ENCODE measurements at regions not wholly inside any gene's neighbourhood (a gene's known extent, or its start where the extent isn't known, plus 50 kb on each side); places are given as distances from the start of the nearest gene placed in this dataset.

DNA sequence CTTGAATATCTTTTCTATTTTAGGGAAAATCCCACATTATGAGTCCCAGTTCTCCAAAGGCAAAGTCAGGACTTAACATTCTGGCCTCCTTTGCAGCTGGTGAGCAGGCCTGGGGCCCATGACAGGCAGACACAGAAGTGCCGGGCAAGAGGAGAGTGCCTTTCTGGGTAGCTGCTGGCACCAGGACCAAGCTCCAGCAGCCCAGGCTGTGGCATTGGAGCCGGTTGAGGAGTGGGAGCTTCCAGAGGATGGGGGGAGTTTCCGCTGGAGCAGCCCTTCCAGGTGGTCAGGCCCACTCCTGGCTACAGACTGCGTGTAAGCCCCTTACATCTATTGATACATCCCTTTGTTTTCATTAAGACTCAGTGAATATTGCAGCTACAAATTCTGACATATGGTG lies 123.9 kb downstream of the URB2 start (continued):
- no peak for TF ChIP-seq ZNF274 (IDR thresholded peaks at IDR 0.05; ENCODE audit: borderline replicate concordance, extremely low read depth, low read length)

DNA sequence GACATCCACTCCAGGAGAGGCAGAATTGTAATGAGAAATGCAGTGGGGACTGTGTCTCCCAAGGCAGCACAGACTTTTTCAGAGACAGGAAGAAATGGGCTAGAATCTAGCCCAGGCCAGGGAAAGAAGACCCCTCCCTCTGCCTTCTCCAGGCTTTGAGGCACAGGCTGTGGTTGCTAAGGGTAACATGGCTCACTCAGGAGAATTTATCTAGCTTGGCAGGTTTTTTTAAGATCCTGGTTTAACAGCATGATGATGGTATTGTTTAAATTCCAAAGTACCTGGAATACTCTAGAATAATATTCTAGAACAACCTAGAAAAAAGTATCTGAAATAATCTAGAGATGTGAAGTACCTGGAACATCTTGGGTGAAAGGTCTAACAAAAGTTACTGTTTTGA lies 125.6 kb downstream of the URB2 start:
- ChIA-PET POLR2A (ENCODE audit: partially characterized antibody) (interaction anchor here (1.3 kb wide), 1 partner anchor 56 kb away, joined by 4 read pairs; no protein-coding TSS in a partner anchor), CTCF (ENCODE audit: partially characterized antibody) (interaction anchor here (1.1 to 1.2 kb wide), 2 partner anchors 25 to 46 kb away, joined by 3 read pairs; no protein-coding TSS in a partner anchor)
- no peak overlapping the region for H4K5ac ChIP-seq (ENCODE audit: insufficient read length, low read depth, low read length)
- no peaks in the 10 kb centered on the region for H3K79me2 ChIP-seq (ENCODE audit: control insufficient read depth in 1 of 2, insufficient read depth in 2 of 2, low read length in 2 of 2)
- DNase-seq (ENCODE audit: low read depth in 1 of 2, low spot score in 2 of 2) (no peak), FAIRE-seq (no peak)
- H2BK15ac ChIP-seq (ENCODE audit: low read length), result no peak overlapping the region
- H3K23ac ChIP-seq (ENCODE audit: insufficient read length), result no peak overlapping the region
- H3K79me1 ChIP-seq (ENCODE audit: low read depth, low read length), result no peaks in the 10 kb centered on the region
- H3K4ac ChIP-seq (replicated peaks; ENCODE audit: insufficient read length, low read depth, low read length), result no peak overlapping the region
- no peak overlapping the region for H3K4me2 ChIP-seq (ENCODE audit: insufficient read depth in 1 of 2, low read depth in 2 of 2, low read length in 2 of 2)
- H3K56ac ChIP-seq (replicated peaks; ENCODE audit: insufficient read length, low read depth, low read length), result no peak overlapping the region
- H3K14ac ChIP-seq (ENCODE audit: insufficient read length), result no peak overlapping the region
- no peak overlapping the region for H3K27ac ChIP-seq (ENCODE audit: low read depth, low read length)
- no peak overlapping the region for H3K4me3 ChIP-seq (ENCODE audit: extremely low read depth in 1 of 4, insufficient read depth in 2 of 4, low read depth in 3 of 4, low read length in 4 of 4)
- H3K36me3 ChIP-seq (ENCODE audit: control insufficient read depth in 2 of 4, insufficient read depth in 4 of 4, low read length in 3 of 4), result no peaks in the 10 kb centered on the region
- no peak overlapping the region for H3K9ac ChIP-seq (replicated peaks in 1 of 4; ENCODE audit: extremely low read depth in 1 of 4, low read depth in 3 of 4, low read length in 3 of 4)
- no peak overlapping the region for H2BK5ac ChIP-seq (ENCODE audit: low read depth, low read length)
- H2BK120ac ChIP-seq (replicated peaks; ENCODE audit: low read depth, low read length), result no peak overlapping the region
- no peaks in the 10 kb centered on the region for H3K23me2 ChIP-seq (ENCODE audit: low read depth, low read length)
- no peak overlapping the region for H3K18ac ChIP-seq (ENCODE audit: extremely low read depth, low read length)
- H3K9me3 ChIP-seq (ENCODE audit: insufficient read depth in 2 of 2, low read depth in 1 of 2, low read length in 1 of 2), result no peaks in the 10 kb centered on the region
- no peaks in the 10 kb centered on the region for H3K4me1 ChIP-seq (replicated peaks in 1 of 4; ENCODE audit: control insufficient read depth in 3 of 4, insufficient read depth in 4 of 4, low read length in 3 of 4)
- H2AFZ ChIP-seq (ENCODE audit: low read length), result no peak overlapping the region
- H2BK20ac ChIP-seq (ENCODE audit: low read length), result no peak overlapping the region
- TF ChIP-seq RFX5 (IDR thresholded peaks at IDR 0.05; ENCODE audit: borderline replicate concordance, low read depth, low read length) (no peak), ZNF274 (IDR thresholded peaks at IDR 0.05; ENCODE audit: borderline replicate concordance, extremely low read depth, low read length) (no peak), HDAC6 (IDR thresholded peaks at IDR 0.05; ENCODE audit: low read depth, low read length) (no peak), JUN (IDR thresholded peaks at IDR 0.05; ENCODE audit: low read depth, low read length) (no peak), BCL11A (IDR thresholded peaks at IDR 0.05; ENCODE audit: low read depth in 2 of 2, low read length in 2 of 2) (no peak), MAFK (IDR thresholded peaks at IDR 0.05; ENCODE audit: low read depth, low read length) (no peak), CHD1 (IDR thresholded peaks at IDR 0.05; ENCODE audit: low read depth, low read length) (no peak), RBBP5 (IDR thresholded peaks at IDR 0.05; ENCODE audit: borderline replicate concordance, low read depth, low read length) (no peak), SP4 (IDR thresholded peaks at IDR 0.05; ENCODE audit: low read length) (no peak), SRF (IDR thresholded peaks at IDR 0.05; ENCODE audit: low read depth, low read length) (no peak), CHD2 (IDR thresholded peaks at IDR 0.05; ENCODE audit: low read length) (no peak)
- no peak overlapping the region for H2AK5ac ChIP-seq (ENCODE audit: low read depth, low read length)
- H4K91ac ChIP-seq (replicated peaks; ENCODE audit: insufficient read length, low read length), result no peak overlapping the region
- 0 out of 2 replicates have a peak overlapping the region, but pooled peaks have one; percentile 45 for H4K8ac ChIP-seq (ENCODE audit: extremely low read depth, insufficient read depth, low read length)
- H2BK12ac ChIP-seq (ENCODE audit: low read depth, low read length), result no peak overlapping the region
- no peaks in the 10 kb centered on the region for H3K27me3 ChIP-seq (replicated peaks in 1 of 4; ENCODE audit: control insufficient read depth in 3 of 4, extremely low read depth in 1 of 4, insufficient read depth in 3 of 4, low read length in 3 of 4)
- H4K20me1 ChIP-seq (replicated peaks in 1 of 2; ENCODE audit: control insufficient read depth in 1 of 2, insufficient read depth in 2 of 2, low read length in 2 of 2), result no peaks in the 10 kb centered on the region
